GM19023 (cell line): ENCODE measurements at regions not wholly inside any gene's neighbourhood (a gene's known extent, or its start where the extent isn't known, plus 50 kb on each side); places are given as distances from the start of the nearest gene placed in this dataset.
"Not testable (repeated sequence)": the region's sequence is repeated elsewhere in the genome, so short reads cannot be mapped to it uniquely, and the experiment has no call there.

Source experiments
- ATAC-seq: cut with Tn5 transposase; IDR thresholded peaks from one replicate; pipeline ENCODE4 v1.9.1; 2021; ENCODE audit warnings: mild to moderate bottlenecking, moderate library complexity; ENCODE audit not compliant: unreplicated experiment

DNA sequence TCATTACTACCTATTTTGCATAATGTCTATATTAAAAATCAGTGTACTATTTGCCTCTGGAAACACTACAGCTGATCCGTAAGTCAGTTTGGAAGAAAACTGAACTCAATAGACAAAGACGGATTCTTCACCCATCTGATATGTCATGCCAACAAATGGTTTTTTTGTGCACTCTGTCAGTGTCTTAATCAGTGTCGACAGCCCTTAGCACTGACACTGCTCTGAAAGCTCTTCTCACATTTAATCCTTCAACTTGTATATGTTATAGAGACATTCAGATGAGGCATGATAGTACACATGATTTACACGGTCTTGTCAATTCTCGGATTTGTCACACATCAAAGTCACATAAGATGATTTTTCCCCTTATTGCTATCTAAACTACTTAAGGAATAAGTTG lies 347.5 kb upstream of the GALNT5 start:
- no peak for ATAC-seq

DNA sequence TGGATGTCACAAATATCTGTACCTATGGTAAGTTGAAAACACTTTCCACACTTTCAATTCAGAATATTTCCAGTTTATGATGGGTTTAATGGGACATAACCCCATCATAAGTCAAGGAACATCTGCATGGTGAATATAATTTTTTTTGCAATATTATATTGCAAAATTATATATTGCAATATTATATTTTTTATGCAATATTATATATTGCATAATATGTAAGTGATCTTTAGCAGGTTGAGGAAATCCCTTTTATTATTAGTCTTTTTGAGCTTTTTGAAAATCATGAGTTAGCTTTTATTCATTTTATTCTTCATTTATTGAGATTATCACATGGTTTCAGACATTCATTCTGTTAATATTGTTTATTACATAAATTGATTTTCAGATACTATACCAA lies 342.2 kb upstream of the GALNT5 start:
- no peak for ATAC-seq

GRCh38 chr2:156918410-156918809 lies 339.1 kb upstream of the GALNT5 start:
- ATAC-seq = no peak

DNA sequence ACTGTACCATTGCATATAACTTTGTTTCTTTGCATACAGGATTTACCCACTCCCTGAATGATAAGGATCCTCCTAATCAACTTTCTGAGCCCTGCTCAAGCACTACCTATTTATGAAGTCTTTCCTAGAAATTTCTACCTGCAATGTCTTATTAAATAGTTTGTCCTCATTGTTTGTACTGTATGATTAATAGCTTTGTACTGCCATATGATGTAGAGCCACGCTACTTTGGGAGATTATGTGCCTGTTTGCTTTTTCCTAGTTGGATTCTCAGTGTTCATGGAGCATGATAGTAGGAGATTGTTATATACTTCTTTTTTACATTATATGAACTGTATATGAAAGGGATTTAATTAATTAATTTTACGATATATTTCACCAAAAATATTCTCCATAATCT lies 327.1 kb upstream of the GALNT5 start:
- ATAC-seq = no peak

DNA sequence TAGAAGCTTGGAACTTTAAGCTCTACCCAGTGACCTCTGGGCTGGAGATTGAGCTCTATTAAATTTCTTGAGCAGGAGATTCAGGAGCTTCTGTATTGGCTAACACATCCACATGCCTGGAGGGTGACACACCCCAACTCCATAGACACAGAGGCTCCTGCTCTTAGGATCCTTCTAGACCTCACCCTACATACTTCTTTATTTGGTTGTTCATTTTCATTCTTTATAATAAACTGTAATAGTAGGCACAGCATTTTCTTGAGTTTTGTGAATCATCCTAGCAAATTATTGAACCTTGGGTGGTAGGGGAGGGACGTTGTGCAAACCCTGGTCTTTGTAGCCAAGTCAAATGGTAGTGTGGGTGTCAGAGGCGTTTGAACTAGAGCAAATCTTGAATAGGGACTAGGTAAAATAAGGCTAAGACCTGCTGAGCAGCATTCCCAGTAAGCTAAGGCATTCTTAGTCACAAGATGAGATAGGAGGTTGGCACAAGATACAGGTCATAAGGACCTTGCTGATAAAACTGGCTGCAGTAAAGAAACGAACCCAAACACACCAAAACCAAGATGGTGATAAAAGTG lies 323.8 kb upstream of the GALNT5 start:
- no peak for ATAC-seq

DNA sequence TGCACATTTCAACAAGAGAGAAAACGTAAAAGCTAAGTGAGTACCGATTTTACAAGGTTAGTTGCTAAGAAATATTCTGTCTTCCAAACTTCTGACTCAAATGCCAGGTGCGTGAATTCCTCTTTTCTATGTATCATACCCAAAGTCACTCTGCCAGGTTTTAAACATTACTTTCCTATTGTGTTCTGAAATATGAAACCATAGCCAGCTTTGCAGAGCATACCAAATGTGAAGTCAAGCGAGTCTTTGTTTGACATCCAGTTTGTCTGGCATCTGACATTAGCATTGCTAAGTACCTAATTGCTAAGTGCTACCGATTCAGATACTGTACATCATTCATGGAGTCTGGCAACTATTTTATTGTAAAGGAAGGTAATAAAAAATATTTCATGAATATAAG lies 321.9 kb upstream of the GALNT5 start:
- no peak for ATAC-seq

DNA sequence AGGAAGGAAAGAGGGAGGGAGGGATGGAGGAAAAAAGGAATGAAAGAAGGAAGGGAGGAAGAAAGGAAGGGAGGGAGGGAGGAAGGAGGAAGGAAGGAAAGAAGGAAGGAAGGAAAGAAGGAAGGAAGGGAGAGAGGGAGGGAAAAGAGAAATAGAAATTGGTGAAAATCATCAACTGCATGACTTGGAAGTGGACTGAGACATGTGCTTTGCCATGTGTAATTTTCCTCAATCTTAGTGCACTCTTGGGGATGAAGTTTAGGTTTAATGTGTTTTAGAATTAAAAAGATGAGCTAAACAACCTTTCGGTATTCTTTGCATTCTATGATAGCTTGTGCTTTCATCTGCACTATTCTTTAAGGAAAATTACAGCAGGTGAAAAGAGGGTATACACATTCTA lies 320.1 kb upstream of the GALNT5 start:
- ATAC-seq = no peak

DNA sequence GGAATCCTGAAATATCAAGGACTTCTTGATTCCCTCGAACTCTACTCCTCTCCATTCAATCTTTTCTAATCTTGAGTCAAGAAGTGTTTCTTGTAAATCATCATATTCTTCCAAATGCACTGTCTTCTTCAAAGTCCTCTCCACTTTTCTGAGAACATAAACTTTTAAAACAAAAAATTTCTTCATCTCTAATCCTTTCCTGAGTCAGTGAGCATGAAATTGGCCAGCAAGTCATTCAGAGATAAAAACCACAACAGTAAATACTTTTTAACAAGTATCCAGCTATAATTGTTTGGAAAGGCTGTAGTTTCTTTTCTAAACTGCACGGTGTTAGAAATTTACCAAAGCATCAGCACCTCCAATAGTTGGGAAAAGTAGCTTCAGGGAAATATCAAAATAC lies 312.6 kb upstream of the GALNT5 start:
- ATAC-seq = no peak

DNA sequence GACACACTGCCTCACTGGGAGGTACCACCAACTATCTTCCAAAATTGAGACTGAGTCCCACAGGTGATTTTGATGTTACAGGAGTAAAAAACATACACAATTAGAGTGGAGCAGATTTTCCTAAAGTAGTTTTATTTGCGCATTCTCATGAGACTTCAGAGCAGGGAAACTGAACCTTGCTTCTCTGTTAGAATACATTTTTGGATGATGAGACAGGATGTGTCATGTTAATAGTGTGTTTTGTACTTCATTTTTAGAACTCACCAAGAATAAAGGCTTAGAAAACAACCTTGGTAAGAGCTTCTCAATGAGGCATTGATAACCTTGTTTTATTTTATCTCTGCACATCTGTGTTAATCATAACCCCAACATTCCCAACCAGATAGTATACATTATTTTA lies 310.2 kb upstream of the GALNT5 start:
- no peak for ATAC-seq

DNA sequence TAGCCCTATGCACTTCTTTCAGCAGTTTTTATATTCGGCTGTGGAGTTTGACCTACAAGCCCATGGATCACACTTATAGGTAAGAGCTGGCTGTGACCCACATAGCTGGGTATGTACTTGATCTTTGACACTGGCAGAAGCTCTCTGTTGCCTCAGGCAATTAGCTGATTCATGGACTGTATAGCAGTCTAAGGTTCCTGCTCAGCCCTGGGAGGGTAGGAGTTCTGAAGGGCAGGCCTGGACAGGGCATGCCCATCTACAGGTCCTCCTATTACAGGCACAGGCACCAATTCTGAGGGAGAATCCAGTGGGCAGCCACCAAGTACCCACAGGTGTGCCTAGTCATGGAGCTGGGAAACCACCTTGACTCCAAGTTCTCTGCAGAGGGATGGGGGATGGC lies 301.8 kb upstream of the GALNT5 start:
- ATAC-seq = no peak

- no peak for ATAC-seq
Observed at GRCh38 chr2:156956161-156956560, 301.3 kb upstream of the GALNT5 start.

DNA sequence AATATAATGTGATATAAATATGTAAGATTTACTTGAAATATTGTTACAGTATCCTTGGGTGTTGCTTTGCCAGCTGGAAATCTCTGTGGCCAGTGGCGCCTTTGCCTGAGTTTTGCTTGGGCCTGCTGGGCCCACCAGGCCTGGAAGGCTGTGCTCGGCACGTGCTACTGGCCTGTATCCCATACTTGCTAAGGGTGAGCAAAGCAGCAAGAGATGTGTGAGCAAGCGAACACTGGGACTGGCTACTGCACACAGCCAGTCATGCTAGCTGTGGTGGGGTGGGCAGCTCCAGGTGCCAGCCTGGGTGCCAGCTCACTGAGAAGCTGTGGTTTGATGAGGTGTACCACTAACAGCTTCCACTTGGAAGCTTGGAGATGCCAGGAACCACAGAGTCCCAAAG lies 299.1 kb upstream of the GALNT5 start:
- no peak for ATAC-seq

DNA sequence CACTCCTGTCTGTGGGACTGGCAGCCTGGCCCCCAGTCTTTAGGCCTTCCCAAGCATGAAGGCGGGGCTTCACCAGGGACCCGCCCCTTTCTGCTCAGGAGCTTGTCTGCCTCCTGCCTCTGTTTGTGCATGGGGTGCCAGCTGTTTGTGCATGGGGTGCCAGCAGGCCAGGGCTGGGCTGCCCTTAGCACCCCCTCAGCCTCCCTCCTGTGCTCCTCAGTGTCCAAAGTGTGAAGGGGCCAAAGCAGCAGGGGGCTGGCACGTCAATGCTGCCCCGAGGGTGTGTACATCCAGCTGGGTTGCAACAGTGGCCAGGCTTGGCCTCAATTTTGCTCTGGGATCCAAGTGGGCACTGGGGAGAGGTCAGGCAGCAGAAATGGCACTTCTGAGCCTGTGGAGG lies 298.0 kb upstream of the GALNT5 start:
- ATAC-seq = no peak

- no peak for ATAC-seq
Observed at GRCh38 chr2:156982615-156983014, 274.9 kb upstream of the GALNT5 start.

DNA sequence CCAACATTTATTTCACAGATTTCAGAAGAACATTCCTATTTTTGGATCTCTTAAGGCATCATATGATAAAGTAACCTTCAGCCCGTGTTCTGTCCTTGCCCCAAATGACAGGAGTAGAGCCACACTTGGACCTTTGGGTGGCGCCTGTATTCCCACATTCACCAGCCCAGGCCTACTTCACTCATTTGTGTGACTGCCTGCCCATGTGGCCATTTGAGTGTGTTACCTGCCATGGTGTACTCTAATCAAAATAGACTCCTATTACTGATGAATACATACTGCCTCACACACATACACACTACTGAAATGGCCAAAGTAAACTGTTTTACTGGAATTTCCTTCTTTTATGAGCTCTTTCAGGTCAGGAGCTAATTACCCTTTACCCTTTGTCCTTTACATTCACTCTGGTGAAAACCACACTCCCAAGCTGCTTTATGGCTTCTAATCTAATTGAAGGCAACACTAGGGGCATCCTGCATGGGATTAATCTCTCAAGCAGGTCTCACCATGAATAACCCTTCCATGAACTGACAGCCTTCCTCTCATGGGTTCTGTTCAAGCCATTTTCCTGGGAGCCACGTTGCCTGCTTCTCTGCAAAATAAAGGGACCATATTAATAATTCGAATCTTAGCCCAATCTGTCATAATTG lies 271.0 kb upstream of the GALNT5 start:
- no peak for ATAC-seq

DNA sequence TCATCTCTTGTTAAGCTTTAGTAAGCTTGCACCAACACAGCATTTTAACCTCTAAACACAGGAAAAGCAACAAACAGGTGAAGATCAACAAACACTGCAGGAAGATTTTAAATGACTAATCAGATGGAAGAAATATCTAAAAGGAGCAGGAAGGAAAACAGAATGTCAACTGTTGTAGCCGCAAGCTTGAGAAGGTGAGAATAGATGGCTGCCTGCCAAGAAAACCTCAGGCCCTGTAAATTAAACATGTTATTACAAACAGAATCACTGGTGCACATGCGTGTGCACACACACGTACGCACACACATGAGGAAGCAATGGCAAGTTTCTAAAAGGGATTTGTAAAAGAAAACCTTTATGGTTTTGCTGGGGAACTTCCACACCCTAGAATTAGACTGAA lies 257.8 kb upstream of the GALNT5 start:
- ATAC-seq = no peak

- no peak for ATAC-seq
Observed at GRCh38 chr2:157004789-157005188, 252.7 kb upstream of the GALNT5 start.

DNA sequence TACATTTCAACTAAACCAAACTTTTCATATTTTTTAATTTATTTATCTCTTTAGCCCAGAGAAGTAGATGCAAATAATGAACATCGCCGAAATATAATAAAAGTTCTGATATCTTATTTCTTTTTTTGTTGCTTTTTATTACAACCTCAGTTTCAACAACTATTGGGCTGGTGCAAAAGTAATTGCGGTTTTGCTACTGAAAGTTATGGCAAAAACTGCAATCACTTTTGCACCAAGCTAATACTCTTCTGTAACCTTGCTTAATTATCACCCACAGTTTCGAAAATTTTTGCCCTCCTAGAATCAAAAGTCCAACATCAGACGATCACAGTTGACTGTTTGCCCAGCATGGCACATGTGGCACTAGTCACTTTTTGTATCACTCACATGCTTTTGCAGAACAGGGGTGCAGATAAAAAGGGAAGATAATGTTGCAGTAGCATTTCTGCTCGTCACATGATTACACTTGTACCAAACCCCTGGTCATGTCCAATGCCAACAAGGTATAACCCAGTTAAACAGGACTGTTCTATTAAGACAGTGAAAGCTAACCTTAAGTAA lies 242.4 kb upstream of the GALNT5 start:
- ATAC-seq = no peak

DNA sequence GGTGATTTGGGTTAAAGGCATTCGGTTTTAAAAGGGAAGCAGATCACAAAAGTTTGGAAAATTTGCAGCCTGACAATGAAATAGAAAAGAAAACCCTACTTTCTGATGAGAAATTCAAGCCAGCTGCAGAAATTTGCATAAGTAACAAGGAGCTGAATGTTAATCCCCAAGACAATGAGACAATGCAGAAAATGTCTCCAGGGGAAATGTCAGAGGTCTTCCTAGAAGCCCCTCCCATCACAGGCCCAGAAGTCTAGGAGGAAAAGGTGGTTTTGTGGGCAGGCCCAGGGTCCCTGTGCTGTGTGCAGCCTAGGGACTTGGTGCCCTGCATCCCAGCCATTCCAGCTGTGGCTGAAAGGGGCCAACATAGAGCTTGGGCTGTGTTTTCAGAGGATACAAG lies 234.2 kb upstream of the GALNT5 start:
- not testable (repeated sequence) for ATAC-seq

GRCh38 chr2:157024129-157024528 lies 233.4 kb upstream of the GALNT5 start:
- ATAC-seq = no peak

DNA sequence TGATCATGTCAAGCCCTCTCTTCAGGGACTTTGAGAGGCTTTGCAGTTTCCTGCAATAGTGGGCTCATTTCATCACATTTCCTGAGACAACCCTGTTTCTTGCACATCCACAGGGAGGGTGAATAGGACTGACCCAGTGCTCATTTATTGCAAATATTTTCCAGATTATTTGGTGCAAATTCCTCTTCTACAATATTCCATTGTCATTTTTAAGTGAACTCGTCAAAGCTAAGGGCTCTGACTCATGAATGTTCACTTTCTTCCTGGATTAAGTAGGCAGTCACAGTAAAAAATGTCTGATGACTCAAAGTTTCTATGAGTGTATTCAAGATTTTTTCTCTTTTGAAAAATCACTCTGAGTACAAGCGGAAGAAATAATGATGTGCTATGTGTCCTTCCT lies 225.5 kb upstream of the GALNT5 start:
- no peak for ATAC-seq

DNA sequence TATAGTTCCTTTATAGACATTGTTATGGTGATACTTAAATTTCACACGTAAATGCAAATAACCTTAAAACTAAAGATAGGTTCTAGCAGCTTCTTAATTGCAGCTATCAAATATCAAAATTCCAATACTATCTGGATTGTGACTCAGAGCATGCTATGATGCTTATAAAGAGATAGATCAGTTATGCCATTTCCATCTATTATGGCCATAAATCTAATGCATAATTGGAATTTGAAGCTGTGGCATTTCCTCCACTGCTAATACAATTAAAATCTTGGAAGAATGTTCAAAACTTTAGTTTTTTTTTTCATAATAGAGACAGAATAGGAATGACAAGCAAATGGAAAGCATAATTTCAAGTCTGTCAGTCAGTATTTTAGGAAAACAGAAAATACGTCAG lies 220.8 kb upstream of the GALNT5 start:
- ATAC-seq = no peak

- no peak for ATAC-seq
Observed at GRCh38 chr2:157043786-157044185, 213.7 kb upstream of the GALNT5 start.
